ENCODE measurements at regions not wholly inside any gene's neighbourhood (a gene's known extent, or its start where the extent isn't known, plus 50 kb on each side); places are given as distances from the start of the nearest gene placed in this dataset.
"Not testable (repeated sequence)": the region's sequence is repeated elsewhere in the genome, so short reads cannot be mapped to it uniquely, and the experiment has no call there.

- no peak for DNase-seq (ENCODE audit: low read depth, low spot score)
These were observed 225.0 kb upstream of the ARHGEF26 start for GRCh38 chr3:153896197-153896596.

GRCh38 chr3:153897025-153897723, 224.0 kb upstream of the ARHGEF26 start:
- no peak for DNase-seq (ENCODE audit: low read depth, low spot score)

- DNase-seq (ENCODE audit: low read depth, low spot score): no peak
These were observed 223.3 kb upstream of the ARHGEF26 start for GRCh38 chr3:153897842-153898241.

GRCh38 chr3:153901152-153901551, 220.0 kb upstream of the ARHGEF26 start:
- DNase-seq (ENCODE audit: low read depth, low spot score): no peak

- no peak for DNase-seq (ENCODE audit: low read depth, low spot score)
These were observed 219.2 kb upstream of the ARHGEF26 start for GRCh38 chr3:153901991-153902390.

GRCh38 chr3:153903430-153903829, 217.8 kb upstream of the ARHGEF26 start:
- DNase-seq (ENCODE audit: low read depth, low spot score): no peak

- no peak for DNase-seq (ENCODE audit: low read depth, low spot score)
These were observed 214.8 kb upstream of the ARHGEF26 start for GRCh38 chr3:153906366-153906765.

- DNase-seq (ENCODE audit: low read depth, low spot score): no peak
These were observed 210.8 kb upstream of the ARHGEF26 start for GRCh38 chr3:153910387-153910786.

GRCh38 chr3:153911116-153911515, 210.1 kb upstream of the ARHGEF26 start:
- no peak for DNase-seq (ENCODE audit: low read depth, low spot score)

- no peak for DNase-seq (ENCODE audit: low read depth, low spot score)
These were observed 201.4 kb upstream of the ARHGEF26 start for GRCh38 chr3:153919773-153920172.

- no peak for DNase-seq (ENCODE audit: low read depth, low spot score)
These were observed 199.4 kb upstream of the ARHGEF26 start for GRCh38 chr3:153921826-153922225.

GRCh38 chr3:153925841-153926514, 195.2 kb upstream of the ARHGEF26 start:
- DNase-seq (ENCODE audit: low read depth, low spot score): no peak

- DNase-seq (ENCODE audit: low read depth, low spot score): peak; percentile 0
These were observed 194.1 kb upstream of the ARHGEF26 start for GRCh38 chr3:153927107-153927506.

GRCh38 chr3:153928851-153929250, 192.3 kb upstream of the ARHGEF26 start:
- DNase-seq (ENCODE audit: low read depth, low spot score): no peak

- DNase-seq (ENCODE audit: low read depth, low spot score): not testable (repeated sequence)
These were observed 187.7 kb upstream of the ARHGEF26 start for GRCh38 chr3:153933481-153933880.

GRCh38 chr3:153944084-153944483, 177.1 kb upstream of the ARHGEF26 start:
- DNase-seq (ENCODE audit: low read depth, low spot score): no peak

GRCh38 chr3:153951276-153951675, 169.9 kb upstream of the ARHGEF26 start:
- DNase-seq (ENCODE audit: low read depth, low spot score): no peak

- DNase-seq (ENCODE audit: low read depth, low spot score): no peak
These were observed 169.1 kb upstream of the ARHGEF26 start for GRCh38 chr3:153952091-153952490.

GRCh38 chr3:153956613-153957012, 164.6 kb upstream of the ARHGEF26 start:
- no peak for DNase-seq (ENCODE audit: low read depth, low spot score)

- DNase-seq (ENCODE audit: low read depth, low spot score): no peak
These were observed 163.8 kb upstream of the ARHGEF26 start for GRCh38 chr3:153957421-153957820.

GRCh38 chr3:153958635-153959595, 162.3 kb upstream of the ARHGEF26 start:
- DNase-seq (ENCODE audit: low read depth, low spot score): no peak

All from pulmonary artery endothelial cell (primary cell).